H9 (cell line): ENCODE measurements at regions not wholly inside any gene's neighbourhood (a gene's known extent, or its start where the extent isn't known, plus 50 kb on each side); places are given as distances from the start of the nearest gene placed in this dataset.

Source experiments
- DNase-seq: peaks from one replicate; pipeline ENCODE4 v3.0.0-alpha.2; 2017
- H2AFZ ChIP-seq: one replicate; pipeline ENCODE4 v1.6.1; 2013; ENCODE audit warnings: mild to moderate bottlenecking, low read length, control low read depth, moderate library complexity
- H2AK5ac ChIP-seq: 2 replicates; pipeline ENCODE4 v1.6.1; 2013; ENCODE audit warnings: low read length, control low read depth, mixed read lengths; ENCODE audit not compliant: insufficient read length
- H2BK120ac ChIP-seq: one replicate; pipeline ENCODE4 v1.6.1; 2013; ENCODE audit warnings: low read depth, mild to moderate bottlenecking, low read length, control low read depth, inconsistent platforms; ENCODE audit not compliant: poor library complexity, severe bottlenecking
- H2BK12ac ChIP-seq: 2 replicates; pipeline ENCODE4 v1.6.1; 2013; ENCODE audit warnings: low read length, control low read depth, mixed read lengths, low read depth; ENCODE audit not compliant: insufficient read length
- H2BK15ac ChIP-seq: 2 replicates; pipeline ENCODE4 v1.6.1; 2013; ENCODE audit warnings: low read depth, low read length, control low read depth
- H2BK20ac ChIP-seq: one replicate; pipeline ENCODE4 v1.6.1; 2013; ENCODE audit warnings: low read depth, mild to moderate bottlenecking, low read length, control low read depth, inconsistent platforms; ENCODE audit not compliant: poor library complexity, severe bottlenecking
- H2BK5ac ChIP-seq: 2 replicates; pipeline ENCODE4 v1.6.1; 2013; ENCODE audit warnings: low read length, control low read depth, mixed read lengths; ENCODE audit not compliant: insufficient read length
- H3K14ac ChIP-seq: 2 replicates; pipeline ENCODE4 v1.6.1; 2013; ENCODE audit warnings: low read length, control low read depth; ENCODE audit not compliant: insufficient read depth
- H3K18ac ChIP-seq: 2 replicates; pipeline ENCODE4 v1.6.1; 2013; ENCODE audit warnings: low read depth, mild to moderate bottlenecking, mixed read lengths, low read length, control low read depth; ENCODE audit not compliant: insufficient read length
- H3K23ac ChIP-seq: 2 replicates; pipeline ENCODE4 v1.6.1; 2013; ENCODE audit warnings: low read length, control low read depth, mixed read lengths, low read depth; ENCODE audit not compliant: insufficient read length
- H3K23me2 ChIP-seq: 2 replicates; pipeline ENCODE4 v1.6.1; 2013; ENCODE audit warnings: low read depth, mild to moderate bottlenecking, mixed read lengths, low read length, control low read depth; ENCODE audit not compliant: insufficient read length, poor library complexity, severe bottlenecking
- H3K27ac ChIP-seq: 2 replicates; pipeline ENCODE4 v1.5.1; 2013; ENCODE audit warnings: low read length, control low read depth, mixed read lengths, low read depth; ENCODE audit not compliant: insufficient read length
- H3K27me3 ChIP-seq: 2 replicates; pipeline ENCODE4 v1.6.1; 2013; ENCODE audit warnings: low read length, control low read depth, inconsistent platforms; ENCODE audit not compliant: insufficient read depth
- H3K4ac ChIP-seq: 2 replicates; pipeline ENCODE4 v1.6.1; 2013; ENCODE audit warnings: low read depth, mild to moderate bottlenecking, control low read depth, inconsistent platforms, low read length, moderate library complexity
- H3K4me1 ChIP-seq: 2 replicates; pipeline ENCODE4 v1.6.1; 2013; ENCODE audit warnings: low read length, control low read depth, inconsistent platforms; ENCODE audit not compliant: insufficient read depth
- H3K4me2 ChIP-seq: 2 replicates; pipeline ENCODE4 v1.6.1; 2013; ENCODE audit warnings: low read length, control low read depth, mixed read lengths; ENCODE audit not compliant: insufficient read length, insufficient read depth
- H3K56ac ChIP-seq: 2 replicates; pipeline ENCODE4 v1.6.1; 2013; ENCODE audit warnings: low read depth, mild to moderate bottlenecking, mixed read lengths, low read length, control low read depth; ENCODE audit not compliant: insufficient read length
- H3K79me1 ChIP-seq: 2 replicates; pipeline ENCODE4 v1.6.1; 2013; ENCODE audit warnings: low read depth, mild to moderate bottlenecking, moderate library complexity, low read length, control low read depth, inconsistent platforms; ENCODE audit not compliant: insufficient read depth, poor library complexity, severe bottlenecking
- H3K79me2 ChIP-seq: 2 replicates; pipeline ENCODE4 v1.6.1; 2013; ENCODE audit warnings: low read length, control low read depth, inconsistent platforms; ENCODE audit not compliant: insufficient read depth
- H3K9ac ChIP-seq: 2 replicates; pipeline ENCODE4 v1.6.1; 2013; ENCODE audit warnings: low read length, control low read depth, mixed read lengths; ENCODE audit not compliant: insufficient read length; ENCODE audit errors: extremely low read depth
- H3K9me3 ChIP-seq: one replicate; pipeline ENCODE4 v1.6.1; 2013; ENCODE audit warnings: low read depth, low read length, inconsistent platforms; ENCODE audit not compliant: control insufficient read depth
- H3T11ph ChIP-seq: one replicate; pipeline ENCODE4 v1.6.1; 2013; ENCODE audit warnings: mild to moderate bottlenecking, low read length, control low read depth, inconsistent platforms
- H4K20me1 ChIP-seq: one replicate; pipeline ENCODE4 v1.6.1; 2013; ENCODE audit not compliant: control insufficient read depth, insufficient read length, insufficient read depth
- H4K5ac ChIP-seq: 2 replicates; pipeline ENCODE4 v1.6.1; 2013; ENCODE audit warnings: low read depth, mild to moderate bottlenecking, mixed read lengths, low read length, control low read depth; ENCODE audit not compliant: insufficient read length
- H4K8ac ChIP-seq: replicated peaks from 2 replicates; pipeline ENCODE4 v1.6.1; 2013; ENCODE audit warnings: low read length, control low read depth, mixed read lengths, low read depth; ENCODE audit not compliant: insufficient read length
- H4K91ac ChIP-seq: 2 replicates; pipeline ENCODE4 v1.6.1; 2013; ENCODE audit warnings: low read depth, mild to moderate bottlenecking, moderate library complexity, mixed read lengths, low read length, control low read depth; ENCODE audit not compliant: insufficient read length
- H3K27ac Mint-ChIP-seq, 3 experiments: 2 replicates in 2 of 3; 3 replicates in 1 of 3; pipeline ENCODE4 v1.8.0; 2020 to 2021; ENCODE audit warnings: mixed read lengths in 3 of 3, mild to moderate bottlenecking in 1 of 3, moderate library complexity in 1 of 3
- H3K27me3 Mint-ChIP-seq: 2 replicates; pipeline ENCODE4 v1.8.0; 2021; ENCODE audit warnings: low read depth, mild to moderate bottlenecking, moderate library complexity, mixed read lengths
- H3K36me3 Mint-ChIP-seq, 3 experiments: 2 replicates in 2 of 3; 3 replicates in 1 of 3; pipeline ENCODE4 v1.8.0; 2020 to 2021; ENCODE audit warnings: low read depth in 3 of 3, mixed read lengths in 3 of 3; ENCODE audit not compliant: insufficient read depth in 1 of 3
- H3K4me1 Mint-ChIP-seq, 2 experiments: 2 replicates each; pipeline ENCODE4 v1.8.0; 2020; ENCODE audit warnings: mixed read lengths in 2 of 2
- H3K4me3 Mint-ChIP-seq, 2 experiments: 2 replicates in 1 of 2; 3 replicates in 1 of 2; pipeline ENCODE4 v1.8.0; 2020 to 2021; ENCODE audit warnings: mild to moderate bottlenecking in 2 of 2, mixed read lengths in 2 of 2, moderate library complexity in 1 of 2
- H3K9me3 Mint-ChIP-seq, 2 experiments: 2 replicates in 1 of 2; 3 replicates in 1 of 2; pipeline ENCODE4 v1.8.0; 2020; ENCODE audit warnings: mild to moderate bottlenecking in 2 of 2, mixed read lengths in 2 of 2, moderate library complexity in 1 of 2
- WGBS: extraction: QIAGEN DNeasy Blood & Tissue Kit; methylation state at CpG from one replicate; pipeline ENCODE4 v1.1.7; 2013; ENCODE audit warnings: missing lambda C conversion rate, low lambda C conversion rate, mixed read lengths; ENCODE audit not compliant: insufficient read length; ENCODE audit errors: extremely low coverage; 5-methylcytosine and 5-hydroxymethylcytosine counted together
- TF ChIP-seq, protein P1 (sequence below): fragments of 200-600 bp; sonication (generic); conservative IDR thresholded peaks from 3 replicates; pipeline ENCODE4 v1.8.0; 2021; ENCODE audit warnings: antibody characterized with exemption, mild to moderate bottlenecking

GRCh38 chr4:179048839-179049453 lies 1606.7 kb upstream of the AGA start:
- Histone ChIP-seq H3K56ac (no peak overlapping the region), H3K4ac (no peak overlapping the region), H2BK15ac (no peak overlapping the region), H3T11ph (no peak overlapping the region), H3K79me1 (no peaks in the 10 kb centered on the region), H3K4me2 (no peak overlapping the region), H3K79me2 (no peaks in the 10 kb centered on the region), H2BK120ac (no peak overlapping the region), H3K14ac (no peak overlapping the region), H3K9ac (no peak overlapping the region), H3K27ac (no peak overlapping the region), H3K4me1 (no peaks in the 10 kb centered on the region), H3K27me3 (no peaks in the 10 kb centered on the region), H3K23ac (no peak overlapping the region), H2AK5ac (no peak overlapping the region), H4K20me1 (no peaks in the 10 kb centered on the region), H4K5ac (no peak overlapping the region), H3K9me3 (no peaks in the 10 kb centered on the region), H3K23me2 (no peaks in the 10 kb centered on the region), H2BK12ac (no peak overlapping the region), H2BK5ac (no peak overlapping the region), H2BK20ac (no peak overlapping the region), H4K8ac (no peak overlapping the region), H2AFZ (no peak overlapping the region), H4K91ac (no peak overlapping the region), H3K18ac (no peak overlapping the region)
- TF ChIP-seq, protein P1, sequence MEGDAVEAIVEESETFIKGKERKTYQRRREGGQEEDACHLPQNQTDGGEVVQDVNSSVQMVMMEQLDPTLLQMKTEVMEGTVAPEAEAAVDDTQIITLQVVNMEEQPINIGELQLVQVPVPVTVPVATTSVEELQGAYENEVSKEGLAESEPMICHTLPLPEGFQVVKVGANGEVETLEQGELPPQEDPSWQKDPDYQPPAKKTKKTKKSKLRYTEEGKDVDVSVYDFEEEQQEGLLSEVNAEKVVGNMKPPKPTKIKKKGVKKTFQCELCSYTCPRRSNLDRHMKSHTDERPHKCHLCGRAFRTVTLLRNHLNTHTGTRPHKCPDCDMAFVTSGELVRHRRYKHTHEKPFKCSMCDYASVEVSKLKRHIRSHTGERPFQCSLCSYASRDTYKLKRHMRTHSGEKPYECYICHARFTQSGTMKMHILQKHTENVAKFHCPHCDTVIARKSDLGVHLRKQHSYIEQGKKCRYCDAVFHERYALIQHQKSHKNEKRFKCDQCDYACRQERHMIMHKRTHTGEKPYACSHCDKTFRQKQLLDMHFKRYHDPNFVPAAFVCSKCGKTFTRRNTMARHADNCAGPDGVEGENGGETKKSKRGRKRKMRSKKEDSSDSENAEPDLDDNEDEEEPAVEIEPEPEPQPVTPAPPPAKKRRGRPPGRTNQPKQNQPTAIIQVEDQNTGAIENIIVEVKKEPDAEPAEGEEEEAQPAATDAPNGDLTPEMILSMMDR = no peak
- Mint-ChIP-seq H3K9me3 (no peaks in the 10 kb centered on the region; a peak in 1 of 5 replicates), H3K4me1 (no peaks in the 10 kb centered on the region), H3K27me3 (no peaks in the 10 kb centered on the region), H3K27ac (no peak overlapping the region), H3K4me3 (no peak overlapping the region), H3K36me3 (peaks cover 0 to 5% (median 0%) of the 10 kb centered on the region in 3 experiments; a peak in 1 of 7 replicates)
- no peak for DNase-seq
- no CpG with 5 or more reads among the region's 6 CpGs for WGBS
